Neural cell (in vitro differentiated cells): ENCODE measurements at regions not wholly inside any gene's neighbourhood (a gene's known extent, or its start where the extent isn't known, plus 50 kb on each side); places are given as distances from the start of the nearest gene placed in this dataset.

Experiments used
- H2AFZ ChIP-seq: fragments of 200-600, 300-800 bp; sonication (generic), shearing (Covaris generic); 2 replicates; pipeline ENCODE4 v1.6.0; 2014; ENCODE audit warnings: low read depth, mild to moderate bottlenecking, antibody characterized with exemption, low read length, moderate library complexity
- H3F3A ChIP-seq: fragments of 200-600 bp; shearing (Covaris generic); 2 replicates; pipeline ENCODE4 v1.6.1; 2016; ENCODE audit warnings: mild to moderate bottlenecking, moderate library complexity, mixed read lengths, antibody characterized with exemption, low read length; ENCODE audit not compliant: insufficient read depth, poor library complexity, severe bottlenecking
- H3K27ac ChIP-seq: fragments of 200-600, 300-800 bp; sonication (generic), shearing (Covaris generic); 2 replicates; pipeline ENCODE4 v1.5.1; 2014; ENCODE audit warnings: mild to moderate bottlenecking, low read length, moderate library complexity
- H3K27me3 ChIP-seq: fragments of 300-800, 200-600 bp; sonication (generic), shearing (Covaris generic); 2 replicates; pipeline ENCODE4 v1.6.0; 2014; ENCODE audit warnings: mild to moderate bottlenecking, low read depth, low read length, moderate library complexity; ENCODE audit not compliant: insufficient read depth
- H3K36me3 ChIP-seq: fragments of 300-800, 200-600 bp; sonication (generic), shearing (Covaris generic); 2 replicates; pipeline ENCODE4 v1.5.1; 2014; ENCODE audit warnings: mild to moderate bottlenecking, antibody characterized with exemption, low read length, moderate library complexity; ENCODE audit not compliant: insufficient read depth
- H3K4me2 ChIP-seq: fragments of 300-800, 200-600 bp; sonication (generic), shearing (Covaris generic); 2 replicates; pipeline ENCODE4 v1.6.0; 2014; ENCODE audit warnings: mild to moderate bottlenecking, low read length
- H3K4me3 ChIP-seq: fragments of 300-800, 200-600 bp; sonication (generic), shearing (Covaris generic); 2 replicates; pipeline ENCODE4 v1.5.1; 2014; ENCODE audit warnings: mild to moderate bottlenecking, low read length, moderate library complexity
- H3K79me2 ChIP-seq: fragments of 200-600 bp; shearing (Covaris generic); replicated peaks from 2 replicates; pipeline ENCODE4 v1.6.0; 2014; ENCODE audit warnings: mild to moderate bottlenecking, low read length, moderate library complexity; ENCODE audit not compliant: insufficient read depth
- H3K9ac ChIP-seq: fragments of 300-800, 200-600 bp; sonication (generic), shearing (Covaris generic); 2 replicates; pipeline ENCODE4 v1.6.1; 2016; ENCODE audit warnings: mild to moderate bottlenecking, low read length, mixed read lengths
- H3K9me2 ChIP-seq: fragments of 200-600 bp; shearing (Covaris generic); 2 replicates; pipeline ENCODE4 v1.6.1; 2016; ENCODE audit warnings: mild to moderate bottlenecking, low read length, mixed read lengths; ENCODE audit not compliant: insufficient read depth
- H3K9me3 ChIP-seq: fragments of 200-600, 300-800 bp; sonication (generic), shearing (Covaris generic); 2 replicates; pipeline ENCODE4 v1.6.1; 2016; ENCODE audit warnings: mild to moderate bottlenecking, mixed run types, low read length, moderate library complexity, mixed read lengths
- H4K20me1 ChIP-seq: fragments of 200-600 bp; shearing (Covaris generic); 2 replicates; pipeline ENCODE4 v1.6.1; 2016; ENCODE audit warnings: mild to moderate bottlenecking, mixed run types; ENCODE audit not compliant: insufficient read depth
- CTCF ChIP-seq: fragments of 450-650 bp; IDR thresholded peaks from 2 replicates; pipeline ENCODE4 v1.5.1; 2014; ENCODE audit warnings: antibody characterized with exemption, mild to moderate bottlenecking, moderate library complexity; ENCODE audit not compliant: poor library complexity, severe bottlenecking
- EP300 ChIP-seq: fragments of 450-650 bp; conservative IDR thresholded peaks from 2 replicates; pipeline ENCODE4 v1.6.1; 2014; ENCODE audit warnings: antibody characterized with exemption, mild to moderate bottlenecking, moderate library complexity; ENCODE audit not compliant: poor library complexity, severe bottlenecking
- EZH2 ChIP-seq: fragments of 200-600, 300-800 bp; shearing (Covaris generic), sonication (generic); IDR thresholded peaks from 2 replicates; pipeline ENCODE4 v1.6.1; 2014; ENCODE audit warnings: antibody characterized with exemption, low read length, borderline replicate concordance, mild to moderate bottlenecking; ENCODE audit not compliant: insufficient read depth, poor library complexity, severe bottlenecking
- MXI1 ChIP-seq: fragments of 450-650 bp; conservative IDR thresholded peaks from 2 replicates; pipeline ENCODE4 v1.6.1; 2014; ENCODE audit warnings: antibody characterized with exemption, mild to moderate bottlenecking; ENCODE audit not compliant: poor library complexity, severe bottlenecking
- POLR2AphosphoS5 ChIP-seq: IDR thresholded peaks from 2 replicates; pipeline ENCODE4 v1.6.1; 2012
- RAD21 ChIP-seq: fragments of 450-650 bp; conservative IDR thresholded peaks from 2 replicates; pipeline ENCODE4 v1.6.1; 2014; ENCODE audit warnings: antibody characterized with exemption, mild to moderate bottlenecking, moderate library complexity
- SMC3 ChIP-seq: fragments of 450-650 bp; conservative IDR thresholded peaks from 2 replicates; pipeline ENCODE4 v1.6.1; 2014; ENCODE audit warnings: antibody characterized with exemption, mild to moderate bottlenecking, moderate library complexity; ENCODE audit not compliant: poor library complexity
- TAF1 ChIP-seq: IDR thresholded peaks from 2 replicates; pipeline ENCODE4 v1.6.1; 2012; ENCODE audit warnings: low read depth
- TF ChIP-seq, protein P1 (sequence below): IDR thresholded peaks from 2 replicates; pipeline ENCODE4 v1.6.1; 2012; ENCODE audit warnings: borderline replicate concordance

- no peaks in the 10 kb centered on the region for H3K9me2 ChIP-seq
- no peak overlapping the region for H3K9ac ChIP-seq
- no peaks in the 10 kb centered on the region for H3K27me3 ChIP-seq
- no peak overlapping the region for H3K27ac ChIP-seq
- no peak overlapping the region for H3K4me2 ChIP-seq
- no peak overlapping the region for H3K4me3 ChIP-seq
- no peak overlapping the region for H2AFZ ChIP-seq
- H3K9me3 ChIP-seq: no peaks in the 10 kb centered on the region
- TF ChIP-seq CTCF: no peak
- TF ChIP-seq, protein P1, sequence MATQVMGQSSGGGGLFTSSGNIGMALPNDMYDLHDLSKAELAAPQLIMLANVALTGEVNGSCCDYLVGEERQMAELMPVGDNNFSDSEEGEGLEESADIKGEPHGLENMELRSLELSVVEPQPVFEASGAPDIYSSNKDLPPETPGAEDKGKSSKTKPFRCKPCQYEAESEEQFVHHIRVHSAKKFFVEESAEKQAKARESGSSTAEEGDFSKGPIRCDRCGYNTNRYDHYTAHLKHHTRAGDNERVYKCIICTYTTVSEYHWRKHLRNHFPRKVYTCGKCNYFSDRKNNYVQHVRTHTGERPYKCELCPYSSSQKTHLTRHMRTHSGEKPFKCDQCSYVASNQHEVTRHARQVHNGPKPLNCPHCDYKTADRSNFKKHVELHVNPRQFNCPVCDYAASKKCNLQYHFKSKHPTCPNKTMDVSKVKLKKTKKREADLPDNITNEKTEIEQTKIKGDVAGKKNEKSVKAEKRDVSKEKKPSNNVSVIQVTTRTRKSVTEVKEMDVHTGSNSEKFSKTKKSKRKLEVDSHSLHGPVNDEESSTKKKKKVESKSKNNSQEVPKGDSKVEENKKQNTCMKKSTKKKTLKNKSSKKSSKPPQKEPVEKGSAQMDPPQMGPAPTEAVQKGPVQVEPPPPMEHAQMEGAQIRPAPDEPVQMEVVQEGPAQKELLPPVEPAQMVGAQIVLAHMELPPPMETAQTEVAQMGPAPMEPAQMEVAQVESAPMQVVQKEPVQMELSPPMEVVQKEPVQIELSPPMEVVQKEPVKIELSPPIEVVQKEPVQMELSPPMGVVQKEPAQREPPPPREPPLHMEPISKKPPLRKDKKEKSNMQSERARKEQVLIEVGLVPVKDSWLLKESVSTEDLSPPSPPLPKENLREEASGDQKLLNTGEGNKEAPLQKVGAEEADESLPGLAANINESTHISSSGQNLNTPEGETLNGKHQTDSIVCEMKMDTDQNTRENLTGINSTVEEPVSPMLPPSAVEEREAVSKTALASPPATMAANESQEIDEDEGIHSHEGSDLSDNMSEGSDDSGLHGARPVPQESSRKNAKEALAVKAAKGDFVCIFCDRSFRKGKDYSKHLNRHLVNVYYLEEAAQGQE: no peak
- no peak for TF ChIP-seq SMC3
- TF ChIP-seq EP300: no peak
- no peak for TF ChIP-seq RAD21
- no peak for TF ChIP-seq EZH2
- TF ChIP-seq MXI1: no peak
- no peak for TF ChIP-seq TAF1
- TF ChIP-seq POLR2AphosphoS5: no peak
- H3K79me2 ChIP-seq: no peaks in the 10 kb centered on the region
- H4K20me1 ChIP-seq: no peaks in the 10 kb centered on the region
- H3F3A ChIP-seq: no peaks in the 10 kb centered on the region
- no peaks in the 10 kb centered on the region for H3K36me3 ChIP-seq
Observed at GRCh38 chr11:110909336-110909735, 197.1 kb upstream of the ARHGAP20 start.

DNA sequence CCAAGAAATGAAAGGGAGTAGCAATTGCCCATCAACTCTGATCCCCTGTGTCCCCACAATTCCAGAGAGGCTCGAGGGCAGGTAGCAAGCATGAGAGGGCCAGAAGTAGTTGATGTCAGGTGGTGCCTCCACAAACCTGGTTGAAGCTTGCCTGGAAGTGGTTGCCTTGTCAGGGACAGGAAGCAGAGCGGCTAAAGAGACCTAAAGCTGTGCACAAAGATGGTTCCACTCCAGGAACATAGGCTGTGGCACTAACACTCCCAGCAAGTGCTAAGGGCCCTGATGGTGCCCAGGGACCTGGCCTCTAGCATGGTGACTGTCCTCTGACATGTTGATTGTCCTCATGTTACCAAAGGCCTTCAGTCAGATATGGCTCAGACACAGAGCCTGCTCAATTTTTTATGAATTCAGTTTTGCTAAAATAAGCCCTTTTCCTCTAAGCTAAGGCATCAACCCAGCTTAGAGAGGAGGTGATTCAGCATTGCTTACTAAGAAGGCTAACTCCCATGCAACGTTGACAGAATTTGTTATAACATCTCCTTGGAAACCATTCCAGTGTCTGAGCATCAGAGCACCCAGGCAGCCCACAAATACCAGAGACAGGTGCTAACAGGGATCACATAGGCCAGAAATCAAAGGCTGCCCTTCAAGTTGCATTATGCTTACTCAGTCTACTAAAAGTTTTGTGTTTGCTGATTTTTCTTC lies 196.3 kb upstream of the ARHGAP20 start:
- Histone ChIP-seq H3K9me3 (no peaks in the 10 kb centered on the region), H3K79me2 (no peaks in the 10 kb centered on the region), H3K4me2 (no peak overlapping the region), H3K9ac (no peak overlapping the region), H4K20me1 (no peaks in the 10 kb centered on the region), H3K9me2 (no peaks in the 10 kb centered on the region), H3K27me3 (no peaks in the 10 kb centered on the region), H3F3A (no peaks in the 10 kb centered on the region), H3K36me3 (no peaks in the 10 kb centered on the region), H3K4me3 (no peak overlapping the region), H2AFZ (no peak overlapping the region), H3K27ac (no peak overlapping the region)
- TF ChIP-seq EP300 (no peak), MXI1 (no peak), RAD21 (no peak), CTCF (no peak), SMC3 (no peak), TAF1 (no peak), EZH2 (no peak), POLR2AphosphoS5 (no peak)
- TF ChIP-seq, protein P1: no peak
